Colonic mucosa (tissue), 4 donors: ENCODE measurements at regions not wholly inside any gene's neighbourhood (a gene's known extent, or its start where the extent isn't known, plus 50 kb on each side); places are given as distances from the start of the nearest gene placed in this dataset.
A peak's percentile ranks its signal among the peaks of the same experiment; 100 is the strongest.

ENCODE experiments used
- DNase-seq: peaks from one replicate; pipeline ENCODE4 v3.0.0-alpha.2; 2020
- H3K27ac ChIP-seq: fragments of 200-600 bp; one replicate; pipeline ENCODE4 v1.8.0; 2021
- H3K27me3 ChIP-seq: fragments of 200-600 bp; one replicate; pipeline ENCODE4 v1.8.0; 2021
- H3K36me3 ChIP-seq: fragments of 200-600 bp; one replicate; pipeline ENCODE4 v1.8.0; 2021
- H3K4me1 ChIP-seq: fragments of 200-600 bp; one replicate; pipeline ENCODE4 v1.8.0; 2021; ENCODE audit warnings: mild to moderate bottlenecking
- H3K4me3 ChIP-seq: fragments of 200-600 bp; one replicate; pipeline ENCODE4 v1.8.0; 2021
- H3K9ac ChIP-seq, 2 donors: one replicate each; pipeline ENCODE4 v1.7.0; 2013; ENCODE audit warnings: control low read depth in 2 of 2, low read depth in 2 of 2, low read length in 2 of 2
- H3K9me3 ChIP-seq: fragments of 200-600 bp; one replicate; pipeline ENCODE4 v1.8.0; 2021
- CTCF ChIP-seq: fragments of 200-600 bp; IDR thresholded peaks from one replicate; pipeline ENCODE4 v1.8.0; 2022; ENCODE audit warnings: antibody characterized with exemption, mild to moderate bottlenecking
- intact Hi-C: fragments of 100-400 bp; cut with DNase I; formaldehyde crosslinking; loops from one replicate; pipeline ENCODE4 v1.14.1; 2022
- donor health status: healthy.
- donor health status: DM: no; HTN: no; CAD: no.
- donor health status: DM: no; HTN: no; CAD: no.

- Histone ChIP-seq H3K36me3 (no peaks in the 10 kb centered on the region), H3K27ac (no peak overlapping the region), H3K4me3 (no peak overlapping the region), H3K9ac (no peak overlapping the region), H3K4me1 (no peaks in the 10 kb centered on the region), H3K27me3 (no peaks in the 10 kb centered on the region), H3K9me3 (no peaks in the 10 kb centered on the region)
- no peak for TF ChIP-seq CTCF
- intact Hi-C loops: no loop called here
- DNase-seq: no peak
These were observed 163.5 kb upstream of the LYZL2 start for GRCh38 chr10:30793093-30793492.

- intact Hi-C loops: no loop called here
These were observed 162.5 kb upstream of the LYZL2 start for GRCh38 chr10:30792025-30792424.

GRCh38 chr10:30791197-30791611 lies 161.7 kb upstream of the LYZL2 start:
- Histone ChIP-seq H3K9ac (no peak overlapping the region), H3K27ac (no peak overlapping the region), H3K4me1 (no peaks in the 10 kb centered on the region), H3K27me3 (no peaks in the 10 kb centered on the region), H3K4me3 (no peak overlapping the region), H3K9me3 (no peaks in the 10 kb centered on the region), H3K36me3 (no peaks in the 10 kb centered on the region)
- peak; percentile 39 for DNase-seq
- no peak for TF ChIP-seq CTCF
- intact Hi-C loops: no loop called here

More at GRCh38 chr10:30792025-30792424, 162.5 kb upstream of the LYZL2 start:
- Histone ChIP-seq H3K27ac (no peak overlapping the region), H3K27me3 (no peaks in the 10 kb centered on the region), H3K4me3 (no peak overlapping the region), H3K9ac (no peak overlapping the region), H3K36me3 (no peaks in the 10 kb centered on the region), H3K4me1 (no peaks in the 10 kb centered on the region), H3K9me3 (no peaks in the 10 kb centered on the region)
- DNase-seq: no peak
- no peak for TF ChIP-seq CTCF

GRCh38 chr10:30789806-30790205 lies 160.3 kb upstream of the LYZL2 start:
- no peaks in the 10 kb centered on the region for H3K4me1 ChIP-seq
- H3K27me3 ChIP-seq: no peaks in the 10 kb centered on the region
- DNase-seq: no peak
- no peak overlapping the region for H3K9ac ChIP-seq
- H3K9me3 ChIP-seq: no peaks in the 10 kb centered on the region
- intact Hi-C loops: loop anchor here (10.0 kb wide), 1 partner anchor 245 kb away; the partner anchor contains the start of gene ZNF438
- H3K4me3 ChIP-seq: no peak overlapping the region
- no peak for TF ChIP-seq CTCF
- H3K27ac ChIP-seq: no peak overlapping the region
- H3K36me3 ChIP-seq: no peaks in the 10 kb centered on the region

- TF ChIP-seq CTCF: no peak
- H3K9me3 ChIP-seq: no peaks in the 10 kb centered on the region
- H3K27me3 ChIP-seq: no peaks in the 10 kb centered on the region
- intact Hi-C loops: loop anchor here (10.0 kb wide), 1 partner anchor 246 kb away; the partner anchor contains the start of gene ZNF438
- no peak for DNase-seq
- H3K27ac ChIP-seq: no peak overlapping the region
- no peak overlapping the region for H3K9ac ChIP-seq
- H3K36me3 ChIP-seq: no peaks in the 10 kb centered on the region
- H3K4me1 ChIP-seq: no peaks in the 10 kb centered on the region
- no peak overlapping the region for H3K4me3 ChIP-seq
These were observed 158.8 kb upstream of the LYZL2 start for GRCh38 chr10:30788307-30788706.
